Adrenal gland (tissue), 9 donors: ENCODE measurements at regions not wholly inside any gene's neighbourhood (a gene's known extent, or its start where the extent isn't known, plus 50 kb on each side); places are given as distances from the start of the nearest gene placed in this dataset.
A peak's percentile ranks its signal among the peaks of the same experiment; 100 is the strongest.

ENCODE experiments used
- DNase-seq, 7 donors: peaks; one replicate each; pipeline ENCODE4 v3.0.0-alpha.2; 2019 to 2020
- H3K27ac ChIP-seq, 5 donors: fragments of 200-600 bp; sonication (generic) in 4 of 5; 1 replicate in 3 of 5; 2 replicates in 2 of 5; pipeline versions ENCODE4 v1.5.1 to v1.8.0; 2016 to 2020; ENCODE audit warnings: mild to moderate bottlenecking in 1 of 5
- H3K27me3 ChIP-seq: fragments of 200-600 bp; 2 replicates; pipeline ENCODE4 v1.8.0; 2021
- H3K36me3 ChIP-seq, 2 donors: fragments of 200-600 bp; replicated peaks in 1 of 2; 1 replicate in 1 of 2; 2 replicates in 1 of 2; pipeline versions ENCODE4 v1.5.1 to v1.8.0; 2018 to 2022
- H3K4me1 ChIP-seq, 2 donors: fragments of 200-600 bp; replicated peaks in 1 of 2; 1 replicate in 1 of 2; 2 replicates in 1 of 2; pipeline versions ENCODE4 v1.5.1 to v1.8.0; 2018 to 2021
- H3K4me3 ChIP-seq, 4 donors: fragments of 200-600 bp; sonication (generic) in 3 of 4; one replicate each; pipeline ENCODE4 v1.5.1; 2016 to 2018
- H3K9me3 ChIP-seq, 3 donors: fragments of 200-600 bp; sonication (generic) in 1 of 3; replicated peaks in 1 of 3; 1 replicate in 2 of 3; 2 replicates in 1 of 3; pipeline versions ENCODE4 v1.5.1 to v1.8.0; 2016 to 2021
- POLR2A ChIP-seq, 2 donors: fragments of 450-650 bp; IDR thresholded peaks; one replicate each; pipeline ENCODE4 v1.6.1; 2017; ENCODE audit warnings: antibody characterized with exemption in 2 of 2, mild to moderate bottlenecking in 2 of 2, moderate library complexity in 1 of 2
- WGBS, 4 donors: extraction: QIAGEN DNeasy Blood & Tissue Kit in 2 of 4; methylation state at CpG; one replicate each; pipeline versions ENCODE4 v1.1.5 to v1.1.7; 2013 to 2017; 5-methylcytosine and 5-hydroxymethylcytosine counted together
- intact Hi-C, 2 donors: fragments of 100-400 bp; cut with DNase I; formaldehyde crosslinking; loops; one replicate each; pipeline versions ENCODE4 v1.14.1 to v1.15.0; 2022 to 2023
- TF ChIP-seq, protein P1 (sequence below), 6 experiments: fragments of 450-650 bp in 4 of 6; fragments of 200-600 bp in 2 of 6; sonication (generic) in 1 of 6; IDR thresholded peaks; 1 replicate in 5 of 6; 2 replicates in 1 of 6; pipeline versions ENCODE4 v1.5.1 to v1.8.0; 2016 to 2021; ENCODE audit warnings: antibody characterized with exemption in 6 of 6, mild to moderate bottlenecking in 2 of 6, moderate library complexity in 1 of 6
- donor health status: healthy with polysubstance abuse.
- donor health status: Bipolar disorder and iron deficiency.
- donor health status: DM: yes; HTN: yes; CAD: no.
- donor health status: DM: no; HTN: no; CAD: no.
- donor health status: DM: no; HTN: no; CAD: no.

DNA sequence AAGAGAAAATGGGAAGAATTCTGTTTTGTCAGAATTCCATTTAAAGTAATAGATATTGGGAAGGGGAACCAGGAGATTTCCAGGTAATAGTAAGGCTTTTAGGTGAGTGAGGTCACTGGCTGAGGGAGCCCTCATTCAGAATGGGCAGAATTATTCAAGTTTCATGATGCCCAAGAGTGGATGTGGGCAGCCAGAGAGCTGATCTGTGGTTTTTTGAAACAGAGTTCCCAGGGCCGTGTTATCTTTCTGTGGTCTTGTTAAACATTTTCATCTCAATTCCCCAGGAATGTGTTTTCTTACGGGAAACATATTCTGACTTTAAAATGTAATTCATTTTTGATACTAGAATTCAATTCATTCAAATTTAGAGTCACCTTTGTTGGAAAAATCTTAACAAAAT is 182.0 kb upstream of the AADAT start:
- WGBS, 4 donors: 49 to 79% (median 59%) methylated on average over 2 of the region's 2 CpGs
- Histone ChIP-seq H3K9me3 (peaks cover 0 to 4% (median 0%) of the 10 kb centered on the region in 3 donors), H3K4me3 (no peak overlapping the region), H3K4me1 (no peaks in the 10 kb centered on the region), H3K27ac (no peak overlapping the region), H3K36me3 (no peaks in the 10 kb centered on the region), H3K27me3 (no peaks in the 10 kb centered on the region)
- intact Hi-C loops: no loop called here
- no peak for DNase-seq
- no peak for TF ChIP-seq POLR2A (IDR thresholded peaks at IDR 0.05)
- TF ChIP-seq, protein P1, sequence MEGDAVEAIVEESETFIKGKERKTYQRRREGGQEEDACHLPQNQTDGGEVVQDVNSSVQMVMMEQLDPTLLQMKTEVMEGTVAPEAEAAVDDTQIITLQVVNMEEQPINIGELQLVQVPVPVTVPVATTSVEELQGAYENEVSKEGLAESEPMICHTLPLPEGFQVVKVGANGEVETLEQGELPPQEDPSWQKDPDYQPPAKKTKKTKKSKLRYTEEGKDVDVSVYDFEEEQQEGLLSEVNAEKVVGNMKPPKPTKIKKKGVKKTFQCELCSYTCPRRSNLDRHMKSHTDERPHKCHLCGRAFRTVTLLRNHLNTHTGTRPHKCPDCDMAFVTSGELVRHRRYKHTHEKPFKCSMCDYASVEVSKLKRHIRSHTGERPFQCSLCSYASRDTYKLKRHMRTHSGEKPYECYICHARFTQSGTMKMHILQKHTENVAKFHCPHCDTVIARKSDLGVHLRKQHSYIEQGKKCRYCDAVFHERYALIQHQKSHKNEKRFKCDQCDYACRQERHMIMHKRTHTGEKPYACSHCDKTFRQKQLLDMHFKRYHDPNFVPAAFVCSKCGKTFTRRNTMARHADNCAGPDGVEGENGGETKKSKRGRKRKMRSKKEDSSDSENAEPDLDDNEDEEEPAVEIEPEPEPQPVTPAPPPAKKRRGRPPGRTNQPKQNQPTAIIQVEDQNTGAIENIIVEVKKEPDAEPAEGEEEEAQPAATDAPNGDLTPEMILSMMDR (IDR thresholded peaks at IDR 0.05): no peak

DNA sequence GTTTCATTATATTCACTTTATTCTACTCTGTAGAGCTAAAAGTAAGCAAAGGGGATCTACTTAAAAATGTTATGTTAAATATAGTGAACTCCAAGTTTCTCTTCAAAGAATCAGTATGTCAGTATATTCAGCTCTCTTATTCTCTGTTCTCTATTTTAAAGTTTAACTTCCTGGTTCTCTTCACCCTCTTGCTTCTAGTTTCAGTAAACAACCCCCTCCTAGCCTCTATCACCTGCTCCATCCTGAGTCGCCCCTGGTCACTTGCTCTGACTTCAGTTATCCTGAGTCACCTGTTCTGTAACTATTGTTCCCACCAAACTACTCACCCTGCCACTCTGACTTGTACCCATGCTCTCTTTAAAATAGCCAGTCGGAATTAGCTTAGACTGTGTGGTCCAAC is 180.9 kb upstream of the AADAT start:
- no peaks in the 10 kb centered on the region for H3K27me3 ChIP-seq
- H3K4me3 ChIP-seq: no peak overlapping the region
- H3K27ac ChIP-seq: no peak overlapping the region
- no peaks in the 10 kb centered on the region for H3K4me1 ChIP-seq
- intact Hi-C loops: no loop called here
- TF ChIP-seq, protein P1 (IDR thresholded peaks at IDR 0.05): no peak
- TF ChIP-seq POLR2A (IDR thresholded peaks at IDR 0.05): no peak
- H3K36me3 ChIP-seq: no peaks in the 10 kb centered on the region
- 62 to 78% (median 68%) methylated on average over 2 of the region's 2 CpGs for WGBS, 4 donors
- peaks cover 0 to 4% (median 0%) of the 10 kb centered on the region in 3 donors for H3K9me3 ChIP-seq
- DNase-seq: no peak

DNA sequence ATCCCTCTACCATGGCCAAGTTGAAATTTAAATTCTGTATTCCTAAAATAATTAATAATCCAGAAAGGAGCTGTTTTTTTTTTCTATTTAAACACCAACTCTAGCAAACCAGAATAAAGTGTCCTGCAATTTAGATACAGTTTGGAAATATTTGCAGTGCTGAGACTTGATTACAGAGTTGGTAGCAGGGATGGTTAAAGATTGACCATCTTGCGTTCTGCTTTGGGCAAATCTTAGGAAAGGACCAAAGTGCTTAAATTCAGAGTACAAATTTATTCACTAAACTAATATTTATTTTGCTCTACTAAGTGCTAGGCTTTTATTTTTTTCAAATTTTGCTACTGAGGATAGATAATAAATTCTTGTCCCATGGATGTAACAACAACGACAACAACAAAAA is 180.2 kb upstream of the AADAT start:
- 86% methylated on average over 2 of the region's 2 CpGs for WGBS, 4 donors
- Histone ChIP-seq H3K27ac (no peak overlapping the region), H3K36me3 (no peaks in the 10 kb centered on the region), H3K4me1 (no peaks in the 10 kb centered on the region), H3K9me3 (peaks cover 0 to 4% (median 0%) of the 10 kb centered on the region in 3 donors), H3K4me3 (no peak overlapping the region), H3K27me3 (no peaks in the 10 kb centered on the region)
- no peak for DNase-seq
- no peak for TF ChIP-seq POLR2A (IDR thresholded peaks at IDR 0.05)
- TF ChIP-seq, protein P1 (IDR thresholded peaks at IDR 0.05): no peak
- intact Hi-C loops: no loop called here

DNA sequence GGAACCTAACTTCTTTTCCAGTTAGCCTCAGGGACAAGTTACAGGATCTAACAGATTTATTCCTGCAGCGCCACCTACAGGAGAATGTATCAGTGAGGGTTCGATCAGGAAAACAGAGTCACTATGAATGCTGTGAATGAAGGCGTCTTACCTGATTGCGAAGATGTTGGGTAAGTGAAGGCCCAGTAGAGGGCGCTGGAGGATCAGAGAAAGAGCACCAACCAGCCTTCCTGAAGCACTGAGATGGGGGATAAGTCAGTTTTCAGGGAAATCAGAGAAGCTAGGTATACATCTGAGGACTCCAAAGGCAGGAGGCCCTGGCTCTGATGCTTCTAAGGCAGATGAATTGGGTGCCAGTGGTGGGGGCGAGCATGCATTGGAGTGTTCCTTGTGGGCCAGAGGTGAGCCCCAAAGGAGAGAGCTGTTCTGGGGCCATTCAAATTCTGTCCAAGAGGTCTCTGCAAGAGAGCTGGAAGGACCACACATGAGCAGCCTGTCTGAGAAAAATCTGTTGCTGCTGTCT is 169.9 kb upstream of the AADAT start:
- no peaks in the 10 kb centered on the region for H3K9me3 ChIP-seq
- DNase-seq: peak; percentile 62 to 92 (median 73)
- intact Hi-C loops: no loop called here
- TF ChIP-seq, protein P1 (IDR thresholded peaks at IDR 0.05): peak; percentile 46 to 79 (median 70)
- TF ChIP-seq POLR2A (IDR thresholded peaks at IDR 0.05): no peak
- H3K4me1 ChIP-seq: no peaks in the 10 kb centered on the region
- H3K27ac ChIP-seq: no peak overlapping the region
- no peak overlapping the region for H3K4me3 ChIP-seq
- no peaks in the 10 kb centered on the region for H3K27me3 ChIP-seq
- whole genome bisulfite sequencing, 4 donors: 8 to 12% (median 11%) methylated on average over 6 of the region's 6 CpGs
- H3K36me3 ChIP-seq: no peaks in the 10 kb centered on the region
